Peyer's patch (tissue), 4 donors: ENCODE measurements at regions not wholly inside any gene's neighbourhood (a gene's known extent, or its start where the extent isn't known, plus 50 kb on each side); places are given as distances from the start of the nearest gene placed in this dataset.

Experiments used
- DNase-seq, 3 donors: peaks; one replicate each; pipeline ENCODE4 v3.0.0-alpha.2; 2017 to 2019
- H3K27ac ChIP-seq, 4 donors: fragments of 200-600 bp; sonication (generic); one replicate each; pipeline ENCODE4 v1.5.1; 2016 to 2019
- H3K27me3 ChIP-seq, 2 donors: fragments of 200-600 bp; sonication (generic); one replicate each; pipeline ENCODE4 v1.5.1; 2019
- H3K36me3 ChIP-seq, 3 donors: fragments of 200-600 bp; sonication (generic); one replicate each; pipeline ENCODE4 v1.5.1; 2016 to 2019
- H3K4me1 ChIP-seq, 4 donors: fragments of 200-600 bp; sonication (generic); one replicate each; pipeline ENCODE4 v1.5.1; 2016 to 2019
- H3K4me3 ChIP-seq, 4 donors: fragments of 200-600 bp; sonication (generic); 1 replicate in 3 of 4; 2 replicates in 1 of 4; pipeline ENCODE4 v1.5.1; 2016 to 2019; ENCODE audit warnings: mild to moderate bottlenecking in 1 of 4
- H3K9me3 ChIP-seq, 4 donors: fragments of 200-600 bp; sonication (generic); one replicate each; pipeline ENCODE4 v1.5.1; 2016 to 2019; ENCODE audit warnings: mild to moderate bottlenecking in 1 of 4
- POLR2A ChIP-seq, 2 donors: fragments of 450-650 bp; IDR thresholded peaks; one replicate each; pipeline ENCODE4 v1.5.1; 2017; ENCODE audit warnings: antibody characterized with exemption in 2 of 2, mild to moderate bottlenecking in 2 of 2, moderate library complexity in 2 of 2
- TF ChIP-seq, protein P1 (sequence below), 6 experiments: fragments of 450-650 bp in 4 of 6; fragments of 200-600 bp in 2 of 6; sonication (generic) in 1 of 6; IDR thresholded peaks; one replicate each; pipeline ENCODE4 v1.5.1; 2017 to 2019; ENCODE audit warnings: antibody characterized with exemption in 6 of 6, mild to moderate bottlenecking in 3 of 6, moderate library complexity in 1 of 6

DNA sequence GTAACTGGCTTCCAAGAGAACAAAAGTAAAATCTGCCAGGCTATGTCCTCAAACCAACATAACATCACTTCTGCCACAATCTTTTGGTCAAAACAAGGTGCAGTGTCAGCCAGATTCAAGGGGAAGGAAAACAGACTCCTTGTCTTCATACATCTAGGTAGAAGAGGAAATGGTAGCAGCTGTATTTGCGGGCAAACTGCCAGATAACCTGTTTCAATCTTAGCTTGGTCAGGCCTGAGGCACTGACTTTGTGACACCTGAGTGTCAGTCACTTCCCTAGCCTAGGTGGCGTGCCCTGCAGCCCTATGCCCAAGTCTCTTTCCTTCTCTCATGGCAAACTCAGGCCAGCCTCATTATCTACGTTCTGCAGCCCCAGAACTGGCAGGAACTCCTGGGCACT, 146.2 kb upstream of the JADE1 start:
- no peaks in the 10 kb centered on the region for H3K36me3 ChIP-seq
- no peaks in the 10 kb centered on the region for H3K27me3 ChIP-seq
- H3K27ac ChIP-seq: no peak overlapping the region
- H3K9me3 ChIP-seq: no peaks in the 10 kb centered on the region
- peaks cover 0 to 12% (median 0%) of the 10 kb centered on the region in 4 donors for H3K4me1 ChIP-seq
- no peak for TF ChIP-seq POLR2A (IDR thresholded peaks at IDR 0.05)
- TF ChIP-seq, protein P1, sequence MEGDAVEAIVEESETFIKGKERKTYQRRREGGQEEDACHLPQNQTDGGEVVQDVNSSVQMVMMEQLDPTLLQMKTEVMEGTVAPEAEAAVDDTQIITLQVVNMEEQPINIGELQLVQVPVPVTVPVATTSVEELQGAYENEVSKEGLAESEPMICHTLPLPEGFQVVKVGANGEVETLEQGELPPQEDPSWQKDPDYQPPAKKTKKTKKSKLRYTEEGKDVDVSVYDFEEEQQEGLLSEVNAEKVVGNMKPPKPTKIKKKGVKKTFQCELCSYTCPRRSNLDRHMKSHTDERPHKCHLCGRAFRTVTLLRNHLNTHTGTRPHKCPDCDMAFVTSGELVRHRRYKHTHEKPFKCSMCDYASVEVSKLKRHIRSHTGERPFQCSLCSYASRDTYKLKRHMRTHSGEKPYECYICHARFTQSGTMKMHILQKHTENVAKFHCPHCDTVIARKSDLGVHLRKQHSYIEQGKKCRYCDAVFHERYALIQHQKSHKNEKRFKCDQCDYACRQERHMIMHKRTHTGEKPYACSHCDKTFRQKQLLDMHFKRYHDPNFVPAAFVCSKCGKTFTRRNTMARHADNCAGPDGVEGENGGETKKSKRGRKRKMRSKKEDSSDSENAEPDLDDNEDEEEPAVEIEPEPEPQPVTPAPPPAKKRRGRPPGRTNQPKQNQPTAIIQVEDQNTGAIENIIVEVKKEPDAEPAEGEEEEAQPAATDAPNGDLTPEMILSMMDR (IDR thresholded peaks at IDR 0.05): no peak
- DNase-seq: peak in 2 of 3 donors; percentile 33 to 69
- no peak overlapping the region for H3K4me3 ChIP-seq

DNA sequence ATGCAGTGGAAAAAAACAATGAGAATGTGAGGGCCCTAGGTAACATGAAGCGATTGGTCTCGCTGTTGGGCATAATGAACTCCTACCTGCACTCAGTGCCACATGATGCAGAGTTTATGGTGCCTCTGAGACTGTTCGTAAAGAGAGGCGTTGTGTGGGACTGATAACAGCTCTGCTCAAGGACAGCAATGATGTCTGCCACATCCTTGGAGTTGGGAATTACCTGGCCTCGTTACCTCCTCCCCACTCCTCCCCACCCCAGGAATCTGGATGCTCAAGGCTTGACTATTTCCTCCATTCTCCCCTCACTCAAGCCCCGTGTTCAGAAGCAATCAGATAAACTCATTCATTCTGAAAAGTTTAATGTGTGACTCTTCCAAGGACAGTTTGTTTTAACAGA, 148.0 kb upstream of the JADE1 start:
- TF ChIP-seq, protein P1 (IDR thresholded peaks at IDR 0.05): no peak
- TF ChIP-seq POLR2A (IDR thresholded peaks at IDR 0.05): no peak
- H3K27me3 ChIP-seq: no peaks in the 10 kb centered on the region
- peak overlapping the region in 3 of 4 donors; percentile 4 to 75 (median 69) for H3K27ac ChIP-seq
- no peak overlapping the region for H3K4me3 ChIP-seq
- DNase-seq: no peak
- no peaks in the 10 kb centered on the region for H3K9me3 ChIP-seq
- no peaks in the 10 kb centered on the region for H3K36me3 ChIP-seq
- peaks cover 0 to 18% (median 0%) of the 10 kb centered on the region in 4 donors for H3K4me1 ChIP-seq

DNA sequence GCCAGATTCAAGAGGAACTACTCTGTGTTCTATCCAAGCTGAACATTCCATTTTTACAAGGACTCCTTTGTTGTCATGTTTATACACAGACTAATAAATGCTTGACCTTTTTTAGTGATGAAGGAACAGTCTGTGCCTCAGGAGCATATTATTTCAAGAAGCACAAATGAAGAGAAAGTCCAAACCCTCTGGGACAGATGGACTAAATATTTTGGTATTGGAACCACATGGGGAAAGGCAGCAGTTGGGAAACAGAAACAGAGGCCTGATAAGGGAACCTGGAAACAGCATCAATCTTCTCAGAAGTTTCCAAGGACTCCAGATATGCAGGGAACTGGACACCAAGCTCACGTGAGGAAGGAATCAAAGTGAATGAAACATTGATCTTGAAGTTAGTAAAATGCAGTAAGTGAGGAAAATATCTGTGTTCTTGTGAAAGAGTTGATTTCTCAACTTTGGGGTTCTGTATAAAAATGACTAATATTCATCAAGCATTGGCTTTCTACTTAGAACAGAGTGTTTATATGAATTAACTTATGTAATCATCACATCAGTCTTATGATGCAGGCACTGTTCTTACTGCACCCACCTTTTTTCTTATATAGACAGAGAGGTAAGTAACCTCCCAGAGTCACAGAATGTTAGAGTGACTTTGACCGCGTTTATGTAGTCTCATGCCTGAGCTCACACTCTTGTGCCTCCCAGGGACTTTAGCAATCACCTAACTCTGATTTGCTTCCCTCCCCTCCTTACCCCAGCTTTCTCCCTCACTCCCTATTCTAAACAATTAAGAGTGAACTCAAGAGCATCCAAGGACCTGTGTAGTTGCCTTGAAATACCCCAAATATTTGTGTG, 148.9 kb upstream of the JADE1 start:
- TF ChIP-seq, protein P1 (IDR thresholded peaks at IDR 0.05): no peak
- TF ChIP-seq POLR2A (IDR thresholded peaks at IDR 0.05): no peak
- Histone ChIP-seq H3K36me3 (no peaks in the 10 kb centered on the region), H3K4me3 (no peak overlapping the region), H3K27me3 (no peaks in the 10 kb centered on the region), H3K27ac (peak overlapping the region; percentile 4 to 75 (median 56)), H3K9me3 (no peaks in the 10 kb centered on the region), H3K4me1 (peaks cover 0 to 18% (median 0%) of the 10 kb centered on the region in 4 donors)
- DNase-seq: no peak

DNA sequence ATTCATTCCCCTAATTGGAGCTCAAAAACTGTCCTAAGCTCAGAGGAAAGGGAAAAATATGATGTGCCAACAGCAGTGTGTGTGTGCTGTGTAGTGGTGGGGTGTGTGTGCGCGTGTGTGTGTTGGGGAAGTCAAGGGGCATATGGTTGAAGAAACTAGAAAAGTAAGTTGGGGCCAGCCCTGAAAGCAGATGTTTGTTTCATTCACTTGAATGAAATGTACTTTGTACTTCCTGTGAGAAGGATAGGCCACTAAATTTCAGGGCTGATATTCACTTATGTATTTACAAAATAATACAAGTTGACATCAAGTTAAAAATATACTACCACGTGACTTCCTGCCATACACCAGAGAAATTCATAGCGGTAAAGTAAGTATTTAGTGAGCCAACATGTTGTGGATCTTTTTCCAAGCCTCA, 151.3 kb upstream of the JADE1 start:
- TF ChIP-seq, protein P1 (IDR thresholded peaks at IDR 0.05): no peak
- TF ChIP-seq POLR2A (IDR thresholded peaks at IDR 0.05): no peak
- Histone ChIP-seq H3K27me3 (no peaks in the 10 kb centered on the region), H3K4me1 (peaks cover 0 to 29% (median 0%) of the 10 kb centered on the region in 4 donors), H3K36me3 (no peaks in the 10 kb centered on the region), H3K9me3 (no peaks in the 10 kb centered on the region), H3K27ac (peak overlapping the region in 2 of 4 donors; percentile 34 to 41), H3K4me3 (no peak overlapping the region)
- no peak for DNase-seq

DNA sequence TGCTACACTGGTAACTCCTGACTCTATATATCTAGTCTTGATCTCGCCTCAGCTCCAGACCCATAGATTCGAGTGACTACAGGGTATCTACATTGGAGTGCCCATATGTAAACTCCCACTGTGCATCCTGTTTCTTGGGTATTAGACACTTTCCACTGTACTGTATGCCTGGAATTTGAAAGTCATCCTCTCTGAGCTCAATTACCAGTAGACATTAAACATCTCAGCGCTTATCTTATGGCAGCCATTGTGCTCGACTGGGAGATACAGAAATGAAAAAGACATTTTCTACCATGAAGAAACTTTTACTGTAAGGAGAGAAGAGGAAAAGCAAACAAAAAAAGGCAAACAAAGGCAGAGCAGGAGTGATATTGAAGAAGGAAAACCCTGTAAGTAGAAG, 151.9 kb upstream of the JADE1 start:
- TF ChIP-seq, protein P1 (IDR thresholded peaks at IDR 0.05): no peak
- TF ChIP-seq POLR2A (IDR thresholded peaks at IDR 0.05): no peak
- Histone ChIP-seq H3K27me3 (no peaks in the 10 kb centered on the region), H3K9me3 (no peaks in the 10 kb centered on the region), H3K4me1 (peaks cover 0 to 31% (median 0%) of the 10 kb centered on the region in 4 donors), H3K36me3 (no peaks in the 10 kb centered on the region), H3K4me3 (no peak overlapping the region), H3K27ac (peak overlapping the region in 2 of 4 donors; percentile 21 to 34)
- DNase-seq: no peak
